ENCODE measurements at regions not wholly inside any gene's neighbourhood (a gene's known extent, or its start where the extent isn't known, plus 50 kb on each side); places are given as distances from the start of the nearest gene placed in this dataset.

DNA sequence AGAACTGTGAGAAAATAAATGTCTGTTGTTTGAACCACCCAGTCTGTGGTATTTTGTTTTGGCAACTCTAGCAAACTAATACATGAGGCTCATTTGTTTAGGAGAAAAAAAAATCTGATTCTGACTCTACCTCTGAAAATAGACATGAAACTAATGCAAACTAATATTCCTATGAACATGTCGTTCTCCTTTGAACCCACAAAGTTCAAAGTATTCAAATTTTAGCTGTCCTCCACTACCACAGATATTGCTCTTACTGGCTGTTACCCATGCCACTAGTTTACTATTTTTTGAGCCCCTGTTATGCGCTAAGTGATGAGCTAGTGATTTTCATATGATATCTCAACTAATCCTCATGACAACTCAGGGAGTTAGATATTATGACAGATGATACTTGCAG, 58.8 kb upstream of the ZNF804B start:
- Mint-ChIP-seq H3K4me3 (no peak overlapping the region), H3K27ac (no peak overlapping the region), H3K4me1 (no peaks in the 10 kb centered on the region), H3K9me3 (no peaks in the 10 kb centered on the region), H3K27me3 (no peaks in the 10 kb centered on the region)
- DNase-seq (no peak), ATAC-seq (no peak)

GRCh38 chr7:88694207-88694606, 65.3 kb upstream of the ZNF804B start:
- H3K27me3 Mint-ChIP-seq: no peaks in the 10 kb centered on the region

DNA sequence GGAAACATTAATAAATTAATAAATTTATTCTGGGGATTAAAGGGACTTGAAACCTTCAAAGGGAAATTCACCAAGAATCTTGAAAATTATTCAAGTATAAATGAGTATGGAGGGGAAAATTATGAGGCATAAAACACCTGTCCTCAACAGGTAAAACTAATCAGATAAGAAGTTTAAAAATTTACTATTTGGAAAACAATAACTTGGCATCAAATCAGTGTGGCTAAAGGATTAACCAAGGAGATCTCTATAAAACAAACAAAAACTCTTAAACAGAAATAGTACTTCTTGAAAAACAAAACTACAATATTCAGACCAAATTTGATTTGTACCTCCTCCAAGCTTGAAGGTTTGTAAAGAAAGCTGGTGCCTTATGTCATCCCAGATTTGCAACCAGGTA, 66.4 kb upstream of the ZNF804B start:
- no peaks in the 10 kb centered on the region for H3K9me3 Mint-ChIP-seq
- no peaks in the 10 kb centered on the region for H3K27me3 Mint-ChIP-seq
- ATAC-seq (no peak), DNase-seq (no peak)
- no peaks in the 10 kb centered on the region for H3K4me1 Mint-ChIP-seq
- no peak overlapping the region for H3K4me3 Mint-ChIP-seq
- no peak overlapping the region for H3K27ac Mint-ChIP-seq

More at GRCh38 chr7:88694207-88694606, 65.3 kb upstream of the ZNF804B start:
- Mint-ChIP-seq H3K4me3 (no peak overlapping the region), H3K4me1 (no peaks in the 10 kb centered on the region), H3K9me3 (no peaks in the 10 kb centered on the region), H3K27ac (no peak overlapping the region)
- no peak for DNase-seq
- ATAC-seq: no peak

GRCh38 chr7:88692493-88692892, 67.0 kb upstream of the ZNF804B start:
- Mint-ChIP-seq H3K4me1 (no peaks in the 10 kb centered on the region), H3K4me3 (no peak overlapping the region), H3K27ac (no peak overlapping the region), H3K9me3 (no peaks in the 10 kb centered on the region), H3K27me3 (no peaks in the 10 kb centered on the region)
- ATAC-seq (no peak), DNase-seq (no peak)

DNA sequence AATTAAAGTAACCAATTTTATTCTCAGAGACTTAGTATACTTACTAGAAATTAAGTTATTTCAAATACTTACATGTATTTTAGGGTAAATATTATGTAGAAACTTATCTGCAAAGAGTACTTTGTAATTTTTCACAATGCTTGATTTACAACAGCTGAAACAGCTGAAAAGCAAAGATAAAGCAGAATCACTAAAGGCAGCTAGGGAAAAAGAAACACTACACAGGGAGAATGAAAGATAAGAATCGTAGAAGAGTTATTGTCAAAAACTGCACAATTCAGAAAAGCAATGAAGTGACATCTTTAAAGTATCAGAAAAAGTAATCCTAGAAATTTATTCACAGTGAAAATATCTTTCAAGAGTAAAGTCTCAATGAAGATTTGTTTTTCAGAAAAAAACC, 69.7 kb upstream of the ZNF804B start:
- no peaks in the 10 kb centered on the region for H3K9me3 Mint-ChIP-seq
- H3K4me3 Mint-ChIP-seq: no peak overlapping the region
- no peaks in the 10 kb centered on the region for H3K4me1 Mint-ChIP-seq

DNA sequence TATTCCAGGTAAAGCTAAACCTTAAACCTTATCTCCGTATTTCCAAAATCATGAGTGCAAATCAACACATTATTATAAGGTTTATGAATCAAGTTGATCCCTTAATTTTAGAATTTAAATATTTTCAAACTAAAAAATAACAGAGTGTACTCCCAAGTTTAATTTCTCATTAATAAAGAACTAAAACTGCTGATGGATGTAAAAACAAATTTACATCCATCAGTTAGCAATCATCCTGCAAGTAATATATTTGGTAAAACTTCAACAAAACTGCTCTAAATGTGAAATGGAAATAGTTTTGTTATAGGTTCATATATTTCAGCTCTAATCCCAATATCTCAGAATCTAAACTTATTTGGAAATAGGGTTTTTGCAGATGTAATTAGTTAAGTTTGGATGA, 71.3 kb upstream of the ZNF804B start:
- H3K4me1 Mint-ChIP-seq: no peaks in the 10 kb centered on the region
- H3K9me3 Mint-ChIP-seq: no peaks in the 10 kb centered on the region
- no peak overlapping the region for H3K27ac Mint-ChIP-seq
- no peak overlapping the region for H3K4me3 Mint-ChIP-seq
- ATAC-seq (no peak), DNase-seq (no peak)
- H3K27me3 Mint-ChIP-seq: no peaks in the 10 kb centered on the region

More for the DNA sequence above, 69.7 kb upstream of the ZNF804B start:
- ATAC-seq (no peak), DNase-seq (no peak)
- H3K27me3 Mint-ChIP-seq: no peaks in the 10 kb centered on the region
- H3K27ac Mint-ChIP-seq: no peak overlapping the region

DNA sequence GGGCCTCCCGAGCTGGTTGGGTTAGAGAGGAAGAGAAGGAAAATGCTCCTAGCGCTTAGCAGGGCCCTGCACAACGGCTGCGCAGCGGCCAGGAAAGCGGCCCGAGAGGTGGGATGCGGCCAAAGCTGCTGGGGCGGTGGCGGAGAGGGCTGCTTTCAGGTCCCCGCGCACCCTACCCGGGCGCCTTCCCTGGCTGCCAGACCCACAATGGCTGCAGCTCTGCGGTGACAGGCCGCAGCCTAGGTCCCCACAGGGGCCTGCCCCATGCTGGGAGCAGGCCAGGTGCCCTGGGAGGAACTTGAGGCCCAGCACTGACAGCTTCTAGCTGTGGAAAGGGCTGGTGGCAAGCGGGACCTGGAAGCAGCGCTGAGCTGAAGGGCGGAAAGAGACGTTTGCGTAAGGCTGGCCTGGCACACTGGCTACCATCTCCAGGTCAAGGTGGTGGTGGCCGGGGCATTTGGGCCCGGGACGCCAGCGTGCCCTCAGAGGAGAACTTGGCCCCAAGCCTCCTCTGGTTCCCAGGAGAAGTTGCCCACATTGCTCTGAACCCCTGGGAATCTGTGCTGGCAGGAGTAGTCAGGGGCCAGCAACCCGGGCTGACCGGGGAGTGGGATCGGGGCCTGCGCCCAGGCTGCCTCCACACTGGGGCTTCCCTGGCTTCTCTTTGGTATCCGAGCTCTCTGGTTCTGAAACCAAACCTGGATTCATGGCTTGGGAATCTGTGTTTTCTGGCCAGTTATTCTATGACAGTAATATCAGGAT, 72.9 kb upstream of the ZNF804B start:
- DNase-seq: no peak
- Mint-ChIP-seq H3K27me3 (no peaks in the 10 kb centered on the region), H3K27ac (no peak overlapping the region), H3K4me3 (no peak overlapping the region), H3K4me1 (no peaks in the 10 kb centered on the region), H3K9me3 (no peaks in the 10 kb centered on the region)
- ATAC-seq: no peak

GRCh38 chr7:88681682-88682081, 77.8 kb upstream of the ZNF804B start:
- Mint-ChIP-seq H3K27ac (no peak overlapping the region), H3K27me3 (no peaks in the 10 kb centered on the region), H3K4me3 (no peak overlapping the region), H3K4me1 (no peaks in the 10 kb centered on the region), H3K9me3 (no peaks in the 10 kb centered on the region)
- no peak for DNase-seq
- ATAC-seq: no peak

- peaks cover 0 to 5% of the 10 kb centered on the region in 2 donors for H3K9me3 Mint-ChIP-seq
- H3K4me1 Mint-ChIP-seq: no peaks in the 10 kb centered on the region
- no peak overlapping the region for H3K4me3 Mint-ChIP-seq
- no peak overlapping the region for H3K27ac Mint-ChIP-seq
- H3K27me3 Mint-ChIP-seq: no peaks in the 10 kb centered on the region
- DNase-seq: no peak
- ATAC-seq: no peak
Observed at GRCh38 chr7:88670536-88670935, 89.0 kb upstream of the ZNF804B start.

DNA sequence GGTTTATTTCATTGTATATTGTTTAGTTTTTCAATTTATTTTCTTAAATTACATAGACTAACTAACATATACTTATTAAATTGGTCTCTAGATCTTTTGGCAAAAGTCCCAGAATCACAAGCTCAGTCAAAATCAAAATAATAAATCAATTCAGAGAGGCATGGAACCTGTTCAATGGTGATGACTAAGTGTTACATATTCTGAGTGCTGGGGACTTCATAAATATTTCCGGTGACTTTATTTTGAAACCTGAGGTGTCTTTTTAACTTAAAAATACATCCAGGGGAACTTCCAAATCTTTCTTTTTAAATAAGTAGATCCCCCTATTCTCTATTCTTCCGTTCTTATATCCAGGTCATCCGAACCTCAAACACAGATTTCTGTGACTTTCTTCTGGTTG, 89.6 kb upstream of the ZNF804B start:
- Mint-ChIP-seq H3K9me3 (peaks cover 0 to 5% of the 10 kb centered on the region in 2 donors), H3K27me3 (no peaks in the 10 kb centered on the region), H3K4me3 (no peak overlapping the region), H3K4me1 (no peaks in the 10 kb centered on the region), H3K27ac (no peak overlapping the region)
- DNase-seq (no peak), ATAC-seq (no peak)

GRCh38 chr7:88668591-88668990, 90.9 kb upstream of the ZNF804B start:
- Mint-ChIP-seq H3K9me3 (peaks cover 0 to 5% of the 10 kb centered on the region in 2 donors), H3K4me1 (no peaks in the 10 kb centered on the region), H3K27ac (no peak overlapping the region), H3K4me3 (no peak overlapping the region), H3K27me3 (no peaks in the 10 kb centered on the region)
- DNase-seq: no peak
- ATAC-seq: no peak

- Mint-ChIP-seq H3K27me3 (no peaks in the 10 kb centered on the region), H3K4me1 (no peaks in the 10 kb centered on the region), H3K27ac (no peak overlapping the region), H3K4me3 (no peak overlapping the region), H3K9me3 (no peaks in the 10 kb centered on the region)
- ATAC-seq (no peak), DNase-seq (no peak)
Observed at GRCh38 chr7:88666626-88667025, 92.9 kb upstream of the ZNF804B start.

GRCh38 chr7:88665892-88666514, 93.5 kb upstream of the ZNF804B start:
- Mint-ChIP-seq H3K27ac (no peak overlapping the region), H3K9me3 (no peaks in the 10 kb centered on the region), H3K27me3 (no peaks in the 10 kb centered on the region), H3K4me1 (no peaks in the 10 kb centered on the region), H3K4me3 (no peak overlapping the region)
- DNase-seq (no peak), ATAC-seq (no peak)

- Mint-ChIP-seq H3K27me3 (no peaks in the 10 kb centered on the region), H3K27ac (no peak overlapping the region), H3K4me1 (no peaks in the 10 kb centered on the region), H3K9me3 (no peaks in the 10 kb centered on the region), H3K4me3 (no peak overlapping the region)
- ATAC-seq (no peak), DNase-seq (no peak)
Observed at GRCh38 chr7:88664630-88665233, 94.8 kb upstream of the ZNF804B start.

DNA sequence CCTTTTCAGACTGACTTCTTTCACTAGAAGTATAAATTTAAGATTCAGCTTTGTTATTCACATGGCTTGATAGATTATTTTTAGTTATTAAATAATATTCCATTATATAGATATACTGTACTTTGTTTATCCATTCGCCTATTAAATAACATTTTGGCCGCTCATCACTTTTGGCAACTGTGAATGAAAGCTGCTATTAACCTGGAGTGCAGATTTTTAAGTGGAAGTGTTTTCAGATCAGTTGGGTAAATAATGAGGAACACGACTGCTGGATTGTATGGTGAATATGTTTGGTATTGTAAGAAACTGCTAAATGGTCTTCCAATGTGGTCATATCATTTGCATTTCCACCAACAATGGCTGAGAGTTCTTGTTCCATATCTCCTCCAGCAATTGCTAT, 97.6 kb upstream of the ZNF804B start:
- ATAC-seq (no peak), DNase-seq (no peak)
- H3K27ac Mint-ChIP-seq: no peak overlapping the region
- H3K4me3 Mint-ChIP-seq: no peak overlapping the region
- H3K27me3 Mint-ChIP-seq: no peaks in the 10 kb centered on the region
- no peaks in the 10 kb centered on the region for H3K9me3 Mint-ChIP-seq
- H3K4me1 Mint-ChIP-seq: no peaks in the 10 kb centered on the region

GRCh38 chr7:88647825-88648224, 111.7 kb upstream of the ZNF804B start:
- Mint-ChIP-seq H3K9me3 (no peaks in the 10 kb centered on the region), H3K4me3 (no peak overlapping the region), H3K27me3 (no peaks in the 10 kb centered on the region), H3K27ac (no peak overlapping the region), H3K4me1 (no peaks in the 10 kb centered on the region)
- DNase-seq (no peak), ATAC-seq (no peak)
